HFF-Myc (cell line): ENCODE measurements at regions not wholly inside any gene's neighbourhood (a gene's known extent, or its start where the extent isn't known, plus 50 kb on each side); places are given as distances from the start of the nearest gene placed in this dataset.

Experiments used
- DNase-seq: peaks from one replicate; pipeline ENCODE4 v3.0.0-alpha.2; 2011; ENCODE audit warnings: low read depth; ENCODE audit errors: extremely low read depth
- H3K4me3 ChIP-seq: replicated peaks from 2 replicates; pipeline ENCODE4 v1.5.1; 2011; ENCODE audit warnings: low read depth, mild to moderate bottlenecking, control low read depth, low read length
- TF ChIP-seq, protein P1 (sequence below): IDR thresholded peaks from 2 replicates; pipeline ENCODE4 v1.5.1; 2012; ENCODE audit warnings: mild to moderate bottlenecking, low read depth, low read length, control low read depth; ENCODE audit errors: missing control alignments

DNA sequence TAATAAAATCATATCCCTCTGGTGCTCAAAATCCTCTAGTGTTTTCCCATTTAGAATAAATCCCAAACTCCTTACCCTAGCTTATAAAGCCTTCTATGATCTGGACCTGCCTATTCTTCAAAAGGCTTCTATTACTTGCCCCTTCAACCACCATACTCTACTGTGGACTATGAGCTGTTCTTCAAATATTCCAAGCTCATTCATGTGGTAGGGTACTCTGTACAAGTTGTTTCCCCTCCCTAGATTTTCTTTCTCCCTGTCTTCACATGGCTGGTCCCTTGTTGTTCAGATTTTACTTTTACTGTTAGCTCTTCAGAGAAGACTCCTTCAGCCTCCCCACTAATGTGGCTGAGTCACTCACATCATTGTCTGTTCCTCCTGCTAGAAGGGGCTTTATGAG lies 193.2 kb downstream of the OGFRL1 start:
- TF ChIP-seq, protein P1, sequence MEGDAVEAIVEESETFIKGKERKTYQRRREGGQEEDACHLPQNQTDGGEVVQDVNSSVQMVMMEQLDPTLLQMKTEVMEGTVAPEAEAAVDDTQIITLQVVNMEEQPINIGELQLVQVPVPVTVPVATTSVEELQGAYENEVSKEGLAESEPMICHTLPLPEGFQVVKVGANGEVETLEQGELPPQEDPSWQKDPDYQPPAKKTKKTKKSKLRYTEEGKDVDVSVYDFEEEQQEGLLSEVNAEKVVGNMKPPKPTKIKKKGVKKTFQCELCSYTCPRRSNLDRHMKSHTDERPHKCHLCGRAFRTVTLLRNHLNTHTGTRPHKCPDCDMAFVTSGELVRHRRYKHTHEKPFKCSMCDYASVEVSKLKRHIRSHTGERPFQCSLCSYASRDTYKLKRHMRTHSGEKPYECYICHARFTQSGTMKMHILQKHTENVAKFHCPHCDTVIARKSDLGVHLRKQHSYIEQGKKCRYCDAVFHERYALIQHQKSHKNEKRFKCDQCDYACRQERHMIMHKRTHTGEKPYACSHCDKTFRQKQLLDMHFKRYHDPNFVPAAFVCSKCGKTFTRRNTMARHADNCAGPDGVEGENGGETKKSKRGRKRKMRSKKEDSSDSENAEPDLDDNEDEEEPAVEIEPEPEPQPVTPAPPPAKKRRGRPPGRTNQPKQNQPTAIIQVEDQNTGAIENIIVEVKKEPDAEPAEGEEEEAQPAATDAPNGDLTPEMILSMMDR, result no peak

DNA sequence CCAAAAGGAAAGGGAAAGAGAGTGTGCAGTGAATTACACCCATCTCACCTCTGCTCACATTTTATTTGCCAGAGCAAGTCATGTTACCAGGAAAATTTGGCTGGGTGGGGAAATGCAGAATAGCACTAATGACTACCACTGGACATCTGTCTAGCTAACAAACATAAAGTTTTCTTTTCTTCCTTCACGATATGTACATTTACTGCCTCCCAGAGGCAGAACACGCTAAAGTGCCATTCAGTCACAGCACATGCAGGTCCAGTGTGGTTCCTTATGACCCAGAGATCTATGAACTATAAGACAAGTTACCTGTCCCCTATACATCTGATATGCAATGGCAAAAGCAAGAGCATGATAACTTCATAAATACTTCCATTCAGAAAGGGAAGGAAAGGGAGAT lies 194.1 kb downstream of the OGFRL1 start:
- no peak overlapping the region for H3K4me3 ChIP-seq
- TF ChIP-seq, protein P1, result peak; percentile 32
- DNase-seq, result no peak

More for the DNA sequence above, 193.2 kb downstream of the OGFRL1 start:
- no peak for DNase-seq
- no peak overlapping the region for H3K4me3 ChIP-seq

DNA sequence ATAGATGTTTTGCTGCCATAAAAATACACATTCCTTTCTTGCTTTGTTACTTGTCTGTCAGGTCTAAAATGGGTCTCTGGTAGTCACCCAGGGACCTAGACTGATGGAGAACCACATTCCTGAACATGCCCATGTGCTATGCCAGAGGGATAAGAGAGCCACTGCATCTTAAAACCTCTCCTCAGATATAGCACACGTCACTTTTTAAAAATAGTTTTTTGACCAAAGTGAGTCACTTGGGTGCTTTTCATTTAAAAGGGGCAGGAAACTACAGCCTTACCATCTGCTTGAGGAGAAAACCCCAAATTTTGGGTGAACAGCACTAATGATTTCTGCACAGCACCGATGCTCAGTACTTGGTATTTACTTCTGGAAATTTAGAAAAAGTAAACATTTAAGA lies 197.8 kb downstream of the OGFRL1 start:
- DNase-seq, result no peak
- no peak overlapping the region for H3K4me3 ChIP-seq
- TF ChIP-seq, protein P1, result no peak

DNA sequence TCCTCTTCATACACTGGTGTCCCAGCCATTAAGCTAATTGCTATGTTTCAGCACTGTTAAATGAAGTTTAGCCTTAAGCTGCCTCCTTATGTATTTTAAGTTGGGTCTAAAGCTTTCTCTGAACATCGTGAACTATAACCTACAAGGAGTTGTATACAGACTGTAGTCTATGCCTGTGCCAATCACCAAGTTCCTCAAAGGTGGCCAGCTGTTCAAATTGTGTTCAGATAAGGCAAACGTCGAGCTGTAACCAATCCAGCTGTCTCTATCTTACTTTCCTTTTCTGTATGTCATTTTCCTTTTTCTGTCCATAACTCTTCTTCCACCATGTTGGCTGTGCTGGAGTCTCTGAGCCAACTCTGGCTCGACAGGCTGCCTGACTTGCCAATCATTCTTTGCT lies 199.6 kb downstream of the OGFRL1 start:
- DNase-seq, result no peak
- H3K4me3 ChIP-seq, result no peak overlapping the region
- TF ChIP-seq, protein P1, result no peak

DNA sequence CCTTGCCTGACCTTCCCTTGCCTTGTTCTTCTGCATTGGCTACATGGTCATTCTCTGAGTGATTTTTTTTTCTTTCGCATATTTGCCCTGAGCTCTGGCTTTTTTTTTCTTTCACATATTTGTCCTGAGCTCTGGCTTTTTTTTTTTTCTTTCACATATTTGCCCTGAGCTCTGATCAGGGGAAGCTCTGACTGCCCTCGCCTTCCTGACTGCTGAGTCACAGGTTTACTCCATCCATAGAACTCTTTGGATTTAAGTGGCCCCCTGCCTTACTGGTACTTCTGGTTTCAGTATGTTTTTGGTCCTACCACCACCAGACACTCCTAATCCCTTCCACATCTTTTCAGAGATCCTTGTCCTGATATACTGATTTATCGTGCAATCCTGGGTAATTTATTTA lies 201.1 kb downstream of the OGFRL1 start:
- DNase-seq, result peak; percentile 51
- TF ChIP-seq, protein P1, result no peak
- no peak overlapping the region for H3K4me3 ChIP-seq

DNA sequence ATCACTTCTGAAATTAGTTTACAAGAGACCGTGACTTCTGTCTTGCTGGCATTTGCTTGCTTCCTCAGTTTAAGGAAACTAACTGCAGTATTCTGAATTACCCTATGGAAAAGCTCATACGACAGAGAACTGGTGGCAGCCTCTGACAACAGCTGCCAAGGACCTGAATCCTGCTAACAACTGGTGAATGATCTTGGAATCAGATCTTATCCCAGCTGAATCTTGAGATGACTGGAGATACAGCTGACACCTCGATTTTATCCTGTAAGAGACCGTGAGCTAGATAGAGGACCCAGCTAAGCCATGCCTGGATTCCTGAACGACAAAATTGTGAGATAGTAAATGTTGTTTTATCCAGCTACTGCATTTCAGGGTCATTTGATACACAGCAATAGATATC lies 202.3 kb downstream of the OGFRL1 start:
- no peak overlapping the region for H3K4me3 ChIP-seq
- TF ChIP-seq, protein P1, result no peak
- DNase-seq, result no peak

DNA sequence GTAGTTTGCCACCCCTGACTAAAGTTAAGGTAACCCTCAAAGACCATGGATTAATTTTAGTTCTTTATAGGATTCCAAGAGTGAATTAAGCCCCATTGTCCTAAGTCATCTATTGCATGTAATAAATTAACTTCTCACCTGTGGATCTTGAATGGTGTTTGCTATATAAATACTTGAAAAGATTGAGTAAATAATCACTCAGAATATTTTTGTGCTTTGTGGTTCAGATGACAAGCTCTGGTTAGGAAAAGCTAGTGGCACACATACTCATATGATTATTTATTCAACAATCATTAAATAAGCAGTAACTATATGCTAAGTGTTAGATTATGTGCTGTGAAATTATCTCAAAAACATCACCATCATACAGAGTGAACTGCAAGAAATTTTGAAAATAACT lies 203.2 kb downstream of the OGFRL1 start:
- no peak for DNase-seq
- no peak overlapping the region for H3K4me3 ChIP-seq
- TF ChIP-seq, protein P1, result no peak
